DMS 273 (cell line): ENCODE measurements at regions not wholly inside any gene's neighbourhood (a gene's known extent, or its start where the extent isn't known, plus 50 kb on each side); places are given as distances from the start of the nearest gene placed in this dataset.

ENCODE experiments used
- DNase-seq: peaks from one replicate; lab custom pipeline; 2025; ENCODE audit not compliant: unreplicated experiment; lab: John Stamatoyannopoulos, UW

DNA sequence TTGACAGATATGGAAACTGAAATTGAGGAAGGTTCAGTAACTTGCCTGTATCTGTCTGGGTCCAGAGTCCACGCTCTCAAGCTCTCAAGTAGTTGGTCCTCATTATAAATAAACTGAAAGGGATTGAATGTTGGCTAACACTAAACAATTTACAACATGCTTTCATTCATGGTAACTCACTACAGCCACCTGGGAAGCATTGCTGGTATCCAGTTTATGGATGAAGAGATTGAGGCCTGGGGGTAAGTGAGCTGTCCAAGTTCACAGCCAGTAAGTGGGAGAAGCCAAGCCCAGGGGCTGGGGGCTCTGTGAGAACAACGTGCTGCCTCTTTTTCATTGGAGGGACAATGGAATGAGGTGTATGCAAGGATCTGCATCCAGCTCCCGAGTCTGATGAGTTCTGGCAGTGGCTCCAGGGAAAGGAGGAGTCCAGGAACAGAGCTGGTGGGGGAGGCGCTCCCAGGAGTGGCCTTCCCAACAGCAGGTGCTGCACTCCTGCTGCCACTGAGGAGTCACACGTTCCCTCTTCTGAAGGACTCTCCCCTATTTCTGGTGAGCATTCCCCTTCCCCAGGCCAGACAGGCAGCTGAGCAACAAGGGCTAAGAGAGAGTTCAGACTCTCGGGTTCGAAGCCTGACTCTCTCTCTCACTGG, 175.8 kb downstream of the CSNK2A3 start:
- DNase-seq, result no peak

DNA sequence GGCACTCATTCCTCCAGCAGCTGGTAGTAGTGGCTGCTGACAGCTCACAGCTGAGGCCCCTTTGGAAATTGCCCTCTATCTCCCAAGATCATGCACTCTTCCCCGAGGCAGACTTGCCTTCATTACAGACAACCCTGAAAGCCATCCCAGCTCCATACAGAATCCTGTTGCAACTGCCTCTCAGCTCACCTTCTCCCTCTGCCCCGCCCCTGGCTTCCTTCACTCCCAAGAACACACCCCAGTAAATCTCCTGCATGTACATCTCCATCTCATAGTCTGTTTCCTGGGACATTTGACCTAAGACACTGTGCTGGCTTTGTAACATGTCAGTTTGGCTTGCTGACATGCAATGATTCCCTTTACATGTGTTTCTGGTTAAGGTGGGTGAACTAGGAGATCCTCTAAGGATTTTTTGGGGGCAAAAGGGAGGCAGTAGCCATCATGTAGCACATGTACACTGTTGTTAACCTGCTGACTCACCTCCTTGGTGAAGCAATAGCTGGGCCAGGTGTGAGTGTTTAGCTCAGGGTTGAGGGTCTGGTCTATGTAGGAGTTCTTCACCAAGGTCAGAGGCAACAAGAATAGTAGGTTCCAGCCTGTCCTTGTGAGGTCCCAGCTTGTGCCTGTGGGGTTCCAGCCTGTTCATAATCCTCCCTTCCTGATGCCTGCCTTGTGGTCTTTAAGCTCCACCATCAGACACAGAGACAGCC, 179.6 kb downstream of the CSNK2A3 start:
- DNase-seq, result no peak

DNA sequence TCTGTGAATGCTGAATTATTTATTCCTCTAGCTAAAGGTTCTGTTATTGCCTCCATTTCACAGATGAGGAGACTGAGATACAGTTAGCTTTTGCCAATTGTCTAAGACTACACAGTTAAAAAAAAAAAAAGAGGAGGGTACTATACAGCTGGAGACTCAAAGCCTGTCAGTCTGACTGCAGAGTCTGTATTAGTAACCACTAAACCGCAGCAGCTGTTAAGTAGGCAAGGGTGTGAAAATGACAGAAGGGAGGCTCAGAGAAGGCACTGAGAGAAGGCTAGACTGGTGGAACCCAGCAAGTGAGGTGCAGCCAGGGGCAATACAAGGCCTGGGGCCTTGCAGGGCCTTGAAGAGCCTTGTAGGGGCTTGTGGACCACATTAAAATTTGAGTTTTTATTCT, 181.2 kb downstream of the CSNK2A3 start:
- DNase-seq, result peak; percentile 50

DNA sequence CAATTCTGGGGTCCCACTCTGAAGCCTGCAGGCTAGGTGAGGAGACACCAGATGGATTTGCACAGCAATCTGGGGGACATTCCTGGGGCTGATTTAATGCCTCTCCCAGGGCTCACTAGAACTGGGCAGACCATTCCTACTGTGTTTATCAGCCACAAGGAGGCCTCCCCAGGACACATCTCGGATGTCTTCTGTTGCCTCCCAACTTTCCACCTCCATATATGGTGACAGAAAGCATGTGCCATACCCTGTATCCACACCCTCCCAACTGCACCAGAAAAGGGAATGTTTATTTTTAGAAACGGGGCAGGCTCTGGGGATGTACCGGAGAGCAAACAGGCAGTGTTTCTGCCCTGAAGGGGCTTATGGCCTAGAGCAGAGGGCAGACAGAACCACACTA, 181.8 kb downstream of the CSNK2A3 start:
- DNase-seq, result peak; percentile 37

DNA sequence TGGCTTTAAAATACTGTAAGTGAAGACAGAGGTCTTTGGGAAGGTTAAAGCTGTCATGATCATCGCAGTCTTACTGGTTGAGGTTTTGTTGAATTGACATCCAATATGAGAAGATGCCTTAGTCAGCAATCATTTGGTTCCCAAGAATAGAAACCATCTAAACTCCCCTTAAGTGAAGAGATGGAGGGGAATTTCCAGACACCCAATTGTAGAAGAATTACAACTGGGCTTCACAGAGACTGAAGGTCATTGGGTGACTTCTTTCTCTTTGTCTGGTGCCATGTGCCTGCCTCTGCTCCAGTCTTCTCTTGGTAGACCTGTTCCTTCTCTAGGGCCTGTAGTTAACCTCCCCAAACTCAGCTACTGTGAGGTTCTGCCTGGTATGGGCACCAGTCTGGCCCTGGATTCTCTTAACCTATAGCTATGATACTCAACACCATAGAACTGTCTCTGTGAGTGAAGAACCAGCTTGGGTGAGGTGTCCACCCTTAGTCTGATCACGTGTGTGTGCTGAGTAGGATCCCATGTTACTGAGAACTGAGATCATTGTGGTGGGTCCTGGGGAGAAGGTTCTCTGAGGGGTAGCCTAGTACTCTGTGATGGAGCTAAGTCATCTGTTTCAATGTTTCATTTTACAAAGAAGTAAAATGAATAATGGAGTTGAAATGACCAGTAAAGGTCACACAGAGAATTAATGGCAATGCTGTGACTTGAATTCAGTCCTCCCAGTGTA, 182.5 kb downstream of the CSNK2A3 start:
- DNase-seq, result no peak

DNA sequence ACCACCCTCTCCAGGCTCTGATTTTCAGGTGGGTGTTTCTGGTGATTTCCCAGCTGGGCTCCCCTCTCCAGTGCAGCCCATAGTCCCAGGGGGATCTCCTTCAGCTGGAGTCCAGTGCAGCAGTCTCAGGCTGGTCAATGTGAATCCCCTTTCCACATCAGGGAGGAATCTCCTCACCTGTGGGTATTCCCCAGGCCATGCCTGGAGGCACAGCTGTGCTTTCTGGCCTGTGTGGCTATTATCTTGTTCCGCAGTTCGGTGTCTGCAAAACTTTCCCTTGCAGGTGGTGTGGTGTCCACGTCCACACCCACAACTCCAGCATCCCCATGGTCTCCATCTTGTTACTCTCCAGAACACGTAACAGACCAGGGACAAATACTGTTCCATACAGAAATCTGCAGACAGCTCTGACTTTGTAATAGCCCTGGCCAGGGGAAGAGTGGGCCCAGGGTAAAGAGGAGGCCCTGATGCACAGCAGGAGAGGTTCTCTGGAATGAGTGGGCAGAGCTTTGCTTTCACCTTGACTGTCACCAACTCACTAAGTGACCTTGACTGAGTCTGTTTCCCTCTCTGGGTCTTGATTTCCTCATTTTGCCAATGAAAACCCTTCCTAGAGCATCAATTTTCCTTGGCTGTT, 183.2 kb downstream of the CSNK2A3 start:
- DNase-seq, result no peak

DNA sequence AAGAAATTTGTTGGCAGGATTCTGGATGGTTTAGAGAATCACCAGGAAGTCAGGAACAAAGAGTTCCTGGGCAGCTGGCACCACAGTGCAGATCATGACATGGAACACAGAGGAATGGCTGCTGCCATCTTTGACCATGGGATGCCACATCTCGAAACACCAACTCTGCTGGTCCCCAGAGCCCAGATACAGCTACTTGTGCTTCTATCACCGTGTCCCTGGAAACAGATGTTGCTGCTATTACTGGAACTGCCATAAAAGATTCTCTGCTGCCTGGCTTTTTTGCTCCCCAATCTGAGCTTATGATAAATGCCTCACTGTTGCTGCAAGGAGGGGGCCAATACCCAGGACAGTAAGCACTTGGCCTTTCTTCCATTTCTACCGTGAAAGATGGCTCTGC, 185.2 kb downstream of the CSNK2A3 start:
- DNase-seq, result no peak

DNA sequence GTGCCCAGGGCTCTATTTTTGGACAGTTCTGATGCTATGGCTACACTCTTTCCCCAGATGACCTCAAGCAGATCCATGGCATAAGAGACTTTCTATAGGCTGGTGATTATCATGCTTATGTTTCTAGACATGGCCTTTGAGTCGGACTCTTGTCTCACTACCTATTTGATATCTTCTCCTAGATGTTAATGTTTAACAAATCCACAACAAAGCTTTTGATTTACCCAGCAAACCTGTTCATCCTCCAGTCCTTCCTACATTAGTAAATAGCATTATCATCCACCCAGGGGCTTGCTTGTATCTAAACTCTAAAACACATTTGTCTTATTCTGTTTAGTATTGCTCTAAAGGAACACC, 188.7 kb downstream of the CSNK2A3 start:
- DNase-seq, result no peak

DNA sequence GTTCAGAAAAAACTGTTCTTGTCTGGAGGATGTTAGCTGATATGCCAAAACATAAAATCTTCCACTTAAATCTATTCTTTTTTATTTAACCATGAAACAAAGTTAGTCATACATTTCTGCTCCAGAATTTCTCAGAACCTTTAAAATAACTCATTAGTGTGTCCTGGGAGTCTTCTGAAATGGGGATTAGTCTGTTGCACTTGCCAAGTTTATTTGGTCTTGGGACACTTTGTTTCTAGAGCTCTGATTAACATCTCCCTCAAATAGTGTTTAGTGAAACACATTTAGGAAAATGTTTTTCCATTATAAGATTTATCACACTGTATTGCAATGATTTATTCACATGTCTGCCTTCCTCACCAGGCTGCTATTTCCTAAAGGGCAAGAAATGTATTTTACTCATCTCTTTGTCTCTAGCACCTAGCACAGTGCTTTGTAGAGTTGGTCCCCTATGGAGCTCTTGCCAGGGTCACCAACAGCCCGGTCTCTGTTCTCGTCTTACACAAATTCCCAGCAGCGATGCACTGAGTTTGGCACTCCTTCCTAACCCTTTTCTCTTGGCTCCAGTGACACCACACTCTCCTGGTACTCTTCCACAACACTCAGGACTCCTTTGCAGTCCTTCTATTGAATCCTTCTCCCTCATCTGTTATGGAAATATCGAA, 189.2 kb downstream of the CSNK2A3 start:
- DNase-seq, result no peak

DNA sequence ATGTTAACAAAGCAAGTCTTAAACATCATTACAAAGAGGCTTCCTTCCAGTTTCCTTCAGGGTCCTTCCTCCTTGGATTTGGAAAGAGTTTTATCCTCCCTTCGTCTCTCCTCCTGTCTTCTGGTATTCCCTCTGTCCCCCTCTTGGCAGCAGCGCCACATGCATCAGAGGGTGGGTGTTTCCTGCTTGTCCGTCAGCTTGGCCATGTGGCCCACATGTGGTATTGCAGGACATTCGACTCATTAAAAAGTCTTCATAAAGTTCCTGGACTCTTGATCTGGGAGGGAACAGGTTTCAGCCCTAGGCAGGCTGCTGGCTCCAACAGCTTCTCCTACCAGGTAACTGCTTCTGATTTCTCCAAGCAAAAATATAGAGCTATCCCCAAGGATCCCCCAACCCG, 189.8 kb downstream of the CSNK2A3 start:
- peak; percentile 10 for DNase-seq

DNA sequence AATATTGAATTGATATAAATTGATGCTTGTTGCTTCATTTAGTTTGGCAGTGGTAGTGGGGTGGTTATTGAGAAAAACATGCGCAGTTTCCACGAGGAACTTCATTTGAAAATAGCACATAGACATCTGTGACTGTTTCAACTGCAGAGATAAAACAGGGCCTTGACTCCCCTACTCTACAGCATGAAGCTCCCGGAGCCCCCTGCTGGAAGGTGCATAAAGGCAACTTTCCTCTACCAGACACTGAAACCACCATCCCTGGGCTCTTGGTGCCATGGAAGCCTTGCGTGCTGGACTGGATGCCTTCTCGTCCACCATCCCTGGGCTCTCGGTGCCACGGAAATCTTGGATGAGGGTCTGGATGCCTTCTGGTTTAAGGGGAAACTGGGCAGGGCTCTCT, 195.9 kb downstream of the CSNK2A3 start:
- DNase-seq, result peak; percentile 63

DNA sequence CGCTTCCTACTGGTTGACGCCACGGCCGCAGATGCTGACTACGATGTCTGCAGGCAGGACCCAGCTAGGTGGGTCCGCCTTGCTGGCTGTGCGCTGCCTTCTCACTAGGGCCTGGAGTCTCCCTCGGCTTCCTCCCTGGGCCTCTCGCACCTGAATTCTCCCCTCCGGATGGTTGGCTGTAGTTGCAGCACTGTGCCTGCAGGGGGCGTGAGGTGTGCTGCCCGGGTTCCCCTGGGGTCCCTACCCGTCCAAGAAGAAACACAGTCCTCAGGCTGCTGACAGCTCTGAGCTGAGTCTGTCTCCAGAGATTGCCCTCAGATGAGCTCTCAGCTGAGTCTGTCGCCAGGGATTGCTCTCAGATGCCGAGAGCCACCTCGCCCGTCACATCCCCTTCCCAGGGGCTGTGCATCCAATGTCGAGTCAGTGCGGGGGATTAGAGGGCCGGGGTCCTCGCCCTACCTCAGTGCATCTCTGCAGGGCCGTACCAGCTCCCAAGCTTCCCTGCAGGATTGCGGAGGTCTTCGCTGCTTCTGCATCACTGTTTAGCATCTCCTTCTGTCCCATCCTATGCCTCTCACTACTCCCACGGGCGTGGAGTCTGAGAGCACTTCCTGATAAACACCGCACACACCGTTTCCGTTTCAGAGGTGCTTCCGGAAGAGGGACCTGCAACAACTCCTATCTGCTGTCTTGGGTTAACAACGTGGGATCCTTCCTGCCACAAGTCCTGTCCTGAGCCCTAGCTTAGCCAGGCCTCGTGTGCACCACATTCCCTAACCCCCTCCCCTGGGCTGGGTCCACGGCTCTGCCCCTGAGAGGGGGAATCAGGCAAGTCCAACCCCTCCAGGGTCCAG, 196.9 kb downstream of the CSNK2A3 start:
- DNase-seq, result peak; percentile 35

DNA sequence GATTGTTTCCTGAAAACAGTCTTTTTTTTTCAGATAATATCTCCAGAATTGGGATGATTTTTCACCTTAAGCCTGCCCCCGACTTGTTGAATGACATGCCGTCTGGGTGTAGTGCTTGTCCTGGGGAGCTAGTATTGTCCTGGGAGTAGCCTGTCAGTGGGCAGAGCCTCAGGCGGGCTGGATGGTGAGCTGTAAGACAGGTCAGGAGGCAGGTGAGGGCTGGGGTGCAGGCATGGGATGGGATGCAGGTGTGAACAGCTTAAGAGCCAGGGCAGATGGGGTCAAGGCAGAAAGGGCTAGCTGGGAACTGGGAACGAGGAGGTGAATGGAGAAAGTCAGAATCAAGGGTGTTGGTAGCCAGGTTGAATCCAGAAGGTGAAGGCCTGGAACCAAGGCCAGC, 200.2 kb downstream of the CSNK2A3 start:
- DNase-seq, result no peak

DNA sequence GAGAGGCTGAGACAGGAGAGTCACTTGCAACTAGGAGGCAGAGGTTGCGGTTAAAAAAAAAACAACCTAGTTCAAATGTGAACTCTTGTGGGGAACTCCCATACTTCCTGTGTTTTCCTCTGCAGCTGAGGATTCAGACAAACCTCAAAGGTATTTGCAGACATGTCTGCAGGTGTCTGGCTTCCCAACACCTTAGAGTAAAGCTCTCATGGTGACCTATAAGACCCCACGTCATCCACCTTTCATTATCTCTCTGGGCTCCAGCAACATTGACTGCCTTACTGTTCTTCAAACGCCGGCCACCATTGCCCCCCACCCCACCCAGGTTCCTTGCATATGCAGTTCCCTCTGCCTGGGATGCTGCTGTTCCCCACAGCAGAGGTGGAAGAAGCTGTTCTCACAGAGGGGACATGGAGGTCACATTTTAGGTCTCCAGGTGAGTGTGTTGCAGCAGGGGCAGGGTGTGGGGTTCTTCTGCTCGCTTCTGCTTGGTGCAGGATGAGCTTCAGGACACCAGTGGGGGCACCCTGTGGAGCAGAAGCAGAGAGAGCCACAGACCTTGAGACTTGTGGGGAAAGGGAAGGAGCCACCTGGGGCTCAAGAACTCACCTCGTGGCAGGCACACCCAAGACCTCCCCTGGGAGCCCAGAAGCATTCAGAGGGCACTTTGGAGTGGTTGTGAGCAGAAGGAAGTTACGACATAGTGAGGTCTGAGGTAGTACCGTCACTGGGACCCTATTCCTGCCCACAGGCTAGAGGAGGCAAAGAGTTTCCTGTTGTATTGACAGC, 203.2 kb downstream of the CSNK2A3 start:
- DNase-seq, result no peak

DNA sequence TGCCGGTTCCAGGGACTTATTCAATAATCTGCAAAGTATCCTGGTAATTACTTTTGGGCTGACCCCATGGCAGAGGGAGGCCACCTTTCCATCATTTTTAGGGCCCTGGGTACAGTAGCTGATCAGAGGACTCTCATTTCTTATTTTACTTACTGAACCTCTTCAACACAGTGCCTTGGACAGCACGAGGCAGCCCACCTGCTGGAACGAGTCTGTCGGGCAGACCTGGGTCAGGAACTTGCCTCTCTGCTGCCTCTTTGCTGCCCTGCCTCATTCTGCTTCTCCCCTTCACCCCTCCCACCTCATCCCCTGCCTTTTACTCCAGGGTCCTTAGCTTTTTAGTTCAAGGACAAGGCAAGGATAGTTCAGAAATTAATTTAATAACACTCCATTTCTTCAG, 204.5 kb downstream of the CSNK2A3 start:
- no peak for DNase-seq

DNA sequence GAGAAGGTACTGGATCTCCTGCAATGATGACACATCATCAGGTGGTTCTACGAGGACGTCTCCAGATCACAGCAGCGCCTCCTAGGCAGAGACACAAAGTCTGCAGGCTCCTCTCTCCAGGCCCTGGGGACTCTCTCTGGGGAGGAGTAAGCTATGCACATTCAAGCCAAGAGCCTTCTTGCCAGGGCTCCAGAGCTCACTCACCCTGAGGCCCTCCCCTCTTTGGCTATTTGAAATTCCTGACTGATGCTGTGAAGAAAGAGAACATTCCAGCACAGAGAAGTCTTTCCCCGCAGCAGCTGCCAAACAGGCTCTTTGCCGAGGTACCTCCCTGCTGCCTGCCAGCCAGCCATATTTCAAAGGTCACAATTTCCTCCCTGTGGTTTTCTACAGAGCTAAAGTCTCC, 204.9 kb downstream of the CSNK2A3 start:
- DNase-seq, result peak; percentile 1

DNA sequence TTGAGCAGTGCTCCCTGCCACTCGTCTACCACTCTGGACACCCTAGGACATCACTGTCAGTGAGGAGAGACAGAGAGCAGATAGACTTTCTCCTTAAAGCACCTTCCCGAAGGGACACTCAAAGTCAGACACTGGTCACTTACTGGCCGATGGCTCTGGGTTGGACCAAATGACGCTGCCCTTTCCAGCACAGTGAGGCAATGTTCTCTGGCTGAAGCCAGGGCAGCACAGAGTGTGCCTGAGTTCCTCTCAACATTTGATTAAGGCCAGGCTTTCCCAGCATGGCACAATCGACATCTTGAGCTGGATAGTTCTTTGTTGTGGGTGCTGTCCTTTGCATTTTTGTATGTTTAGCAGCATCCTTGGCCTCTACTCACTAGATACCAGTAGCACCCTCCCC, 206.2 kb downstream of the CSNK2A3 start:
- no peak for DNase-seq

DNA sequence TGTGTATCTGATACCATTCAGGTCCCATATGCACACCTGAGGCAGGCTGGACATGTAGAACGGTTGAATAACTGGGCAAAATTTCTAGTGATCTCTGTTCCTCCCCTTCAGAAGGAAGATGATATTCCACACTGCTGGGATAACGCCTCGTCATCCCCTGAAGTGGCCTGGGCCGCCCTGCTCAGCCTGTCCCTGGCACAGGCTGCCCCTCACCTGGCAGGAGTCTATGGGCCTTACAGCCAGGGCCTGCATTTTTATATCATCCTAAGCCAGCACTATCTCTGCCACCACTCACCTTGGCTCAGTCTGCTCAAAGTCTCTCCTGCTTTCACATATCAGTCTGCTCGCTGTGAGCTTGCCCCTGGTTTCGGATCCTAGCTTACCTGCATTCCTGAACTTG, 209.2 kb downstream of the CSNK2A3 start:
- DNase-seq, result no peak

DNA sequence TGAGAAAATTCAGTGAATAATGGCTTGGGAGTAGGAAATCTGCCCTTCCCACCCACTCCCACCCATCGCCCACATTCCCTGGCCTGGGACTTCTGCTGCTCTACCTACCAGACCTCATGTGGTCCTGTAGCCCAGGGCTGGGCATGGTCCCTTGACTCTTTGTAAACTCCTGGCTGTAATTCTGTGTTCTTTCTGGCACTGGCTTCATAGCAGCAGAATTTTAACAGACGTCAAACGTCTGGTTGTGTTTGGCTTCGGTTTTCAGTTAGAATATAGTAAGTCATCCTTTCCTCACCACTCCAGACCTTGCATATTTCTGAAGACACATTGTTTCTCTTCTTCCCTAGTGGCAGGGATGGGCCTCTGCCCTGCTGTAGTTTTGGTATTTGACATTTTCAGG, 210.6 kb downstream of the CSNK2A3 start:
- no peak for DNase-seq

DNA sequence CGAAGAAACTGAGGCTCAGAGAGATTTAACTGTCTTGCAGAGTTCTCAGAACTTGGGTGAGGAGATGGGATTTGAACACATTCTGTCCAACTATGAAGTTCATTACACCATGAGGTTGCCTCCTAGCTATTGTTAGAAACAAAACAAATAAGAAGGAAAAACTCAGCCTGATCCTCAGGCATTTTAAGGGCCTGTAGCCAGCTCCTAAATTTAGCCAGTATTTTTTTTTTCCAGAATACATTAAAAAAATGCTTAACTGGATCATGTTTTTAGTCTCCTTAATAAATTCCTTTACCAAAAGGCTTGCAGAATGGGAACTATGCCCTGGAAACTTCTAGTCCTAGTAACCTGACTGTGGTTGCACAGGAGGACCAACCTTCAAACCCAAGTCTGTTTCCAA, 212.0 kb downstream of the CSNK2A3 start:
- no peak for DNase-seq
